HG03066 (cell line): ENCODE measurements at regions not wholly inside any gene's neighbourhood (a gene's known extent, or its start where the extent isn't known, plus 50 kb on each side); places are given as distances from the start of the nearest gene placed in this dataset.
"Not testable (repeated sequence)": the region's sequence is repeated elsewhere in the genome, so short reads cannot be mapped to it uniquely, and the experiment has no call there.

ENCODE experiments used
- ATAC-seq: cut with Tn5 transposase; IDR thresholded peaks from one replicate; pipeline ENCODE4 v1.9.1; 2021; ENCODE audit warnings: low read depth; ENCODE audit not compliant: unreplicated experiment

DNA sequence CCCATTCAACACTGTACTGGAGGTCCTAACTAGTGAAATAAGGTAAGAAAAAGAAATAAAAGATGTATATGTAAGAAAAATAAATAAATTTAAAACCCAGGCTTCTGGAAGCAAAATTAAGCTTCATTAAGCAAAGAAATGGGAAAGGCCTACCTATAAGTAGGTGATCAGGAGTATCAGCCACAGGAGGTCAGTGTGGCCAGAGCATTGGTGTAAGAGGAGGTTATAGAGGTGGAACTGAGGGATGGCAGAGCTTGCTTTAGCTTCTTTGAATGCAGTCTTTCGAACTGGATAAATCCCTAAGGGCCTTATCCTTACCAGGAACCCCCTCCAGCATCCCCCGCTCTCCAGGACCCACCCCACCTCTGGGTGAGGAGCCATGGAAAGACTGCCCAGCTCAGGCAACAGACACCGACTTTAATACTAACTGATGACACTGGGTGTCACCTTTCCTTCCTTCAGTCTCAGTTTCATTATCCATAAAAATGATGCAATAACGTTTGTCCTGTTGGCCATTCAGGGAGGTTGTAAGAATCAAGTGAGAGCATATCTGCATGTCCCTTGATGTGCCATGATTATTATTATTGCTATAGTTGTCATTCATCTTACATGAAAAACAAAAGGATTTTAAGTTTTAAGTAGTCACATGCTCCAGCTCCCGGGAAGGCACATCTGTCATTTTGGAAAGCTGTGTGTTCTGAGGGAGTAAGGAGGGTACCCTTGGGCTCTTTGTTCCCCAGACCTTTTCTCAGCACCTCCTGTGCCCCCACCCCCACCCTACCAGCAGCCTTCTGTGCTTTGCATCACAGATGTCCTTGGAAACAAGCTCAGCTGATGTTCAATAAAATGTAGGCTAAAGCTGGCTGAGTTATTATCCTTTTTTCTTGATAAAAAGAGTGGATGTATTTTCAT lies 50.8 kb upstream of the CTNNA1 start:
- no peak for ATAC-seq

DNA sequence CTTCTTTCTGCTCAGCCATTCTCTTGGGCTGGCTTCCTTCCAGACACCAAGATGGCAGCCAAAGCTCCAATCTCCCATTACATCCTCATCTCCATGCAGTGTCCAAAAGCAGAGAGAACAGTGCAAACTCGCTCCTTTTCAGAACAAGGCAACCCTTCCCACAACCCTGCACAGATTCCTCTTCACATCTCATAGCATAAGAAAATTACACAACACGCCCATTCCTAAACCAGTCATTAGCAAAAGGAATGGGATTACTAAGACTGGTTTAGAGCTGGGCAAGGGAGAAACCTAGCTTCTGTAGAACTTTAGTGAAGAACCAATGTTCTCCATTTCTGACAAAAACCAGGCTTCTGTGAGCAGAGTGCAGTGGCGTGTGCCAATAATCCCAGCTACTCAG lies 51.5 kb upstream of the CTNNA1 start:
- ATAC-seq: no peak

DNA sequence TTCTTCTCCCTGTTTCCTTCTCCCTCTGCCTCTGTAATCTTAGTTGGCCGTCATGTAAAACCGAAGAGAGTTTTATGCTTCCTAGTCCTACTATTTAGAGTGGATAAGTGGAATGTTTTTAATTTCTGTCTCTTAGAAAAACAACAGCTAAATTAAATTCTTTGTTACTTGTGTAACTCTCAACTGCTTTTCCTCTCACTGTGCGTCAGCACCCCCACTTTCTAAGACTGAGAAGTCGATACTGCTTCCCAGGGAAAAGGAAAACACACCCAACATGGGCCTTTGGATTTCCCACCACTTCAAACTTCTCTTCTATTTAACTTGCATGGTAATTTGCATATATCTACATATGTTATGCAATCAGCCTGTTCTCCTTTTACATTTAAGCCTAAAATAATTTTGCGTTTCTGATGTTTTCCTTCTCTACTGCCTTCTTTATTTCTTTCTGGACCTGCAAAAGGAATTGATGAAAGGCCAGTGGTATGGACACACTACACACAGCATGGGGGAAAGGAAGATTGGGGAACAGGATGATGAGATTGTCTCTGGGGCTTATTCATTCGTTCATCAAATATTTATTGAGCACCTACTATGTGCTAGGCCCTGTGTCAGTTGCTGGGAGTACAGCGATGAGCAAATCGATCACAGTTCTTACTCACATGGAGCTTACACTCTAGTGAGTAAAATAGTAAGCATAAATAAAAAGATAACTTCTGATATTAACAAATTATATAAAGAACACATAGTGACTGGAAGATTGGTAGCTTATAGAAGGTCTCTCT lies 52.5 kb upstream of the CTNNA1 start:
- ATAC-seq: no peak

DNA sequence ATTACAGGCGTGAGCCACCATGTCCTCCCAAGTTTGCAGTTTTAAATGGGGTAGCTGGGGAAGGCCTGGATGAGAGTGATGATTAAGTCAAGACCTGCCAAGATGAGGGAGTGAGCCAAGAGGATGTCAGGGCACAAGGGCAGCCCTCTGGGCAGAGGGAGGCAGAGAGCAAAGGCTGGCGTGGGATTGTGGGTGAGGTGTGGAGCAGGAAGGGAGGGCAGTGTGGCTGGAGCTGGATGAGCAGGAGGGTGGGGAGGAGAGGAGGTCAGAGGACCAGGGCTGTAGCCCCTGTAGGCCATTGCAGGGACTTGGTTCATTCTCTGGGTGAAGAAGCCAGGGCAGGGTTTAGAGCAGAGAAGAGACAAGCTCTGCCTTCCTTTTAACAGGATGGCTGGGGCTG lies 53.7 kb upstream of the CTNNA1 start:
- no peak for ATAC-seq

DNA sequence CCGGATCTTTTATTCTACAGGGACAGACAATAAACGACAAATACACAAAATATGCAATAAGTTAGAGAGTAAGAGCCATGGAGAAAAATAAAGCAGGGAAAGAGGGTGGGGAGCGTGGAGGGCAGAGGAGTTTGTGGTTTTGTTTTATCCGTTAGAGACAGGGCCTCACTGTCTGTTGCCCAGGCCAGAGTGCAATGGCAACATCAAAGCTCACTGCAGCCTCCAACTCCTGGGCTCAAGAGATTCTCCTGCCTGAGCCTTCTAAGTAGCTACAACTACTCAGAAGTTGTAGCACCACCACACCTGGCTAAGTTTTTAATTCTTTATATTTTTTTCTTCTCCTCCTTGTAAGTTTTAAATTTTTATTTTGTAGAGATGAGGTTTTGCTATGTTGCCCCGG lies 54.5 kb upstream of the CTNNA1 start:
- no peak for ATAC-seq

DNA sequence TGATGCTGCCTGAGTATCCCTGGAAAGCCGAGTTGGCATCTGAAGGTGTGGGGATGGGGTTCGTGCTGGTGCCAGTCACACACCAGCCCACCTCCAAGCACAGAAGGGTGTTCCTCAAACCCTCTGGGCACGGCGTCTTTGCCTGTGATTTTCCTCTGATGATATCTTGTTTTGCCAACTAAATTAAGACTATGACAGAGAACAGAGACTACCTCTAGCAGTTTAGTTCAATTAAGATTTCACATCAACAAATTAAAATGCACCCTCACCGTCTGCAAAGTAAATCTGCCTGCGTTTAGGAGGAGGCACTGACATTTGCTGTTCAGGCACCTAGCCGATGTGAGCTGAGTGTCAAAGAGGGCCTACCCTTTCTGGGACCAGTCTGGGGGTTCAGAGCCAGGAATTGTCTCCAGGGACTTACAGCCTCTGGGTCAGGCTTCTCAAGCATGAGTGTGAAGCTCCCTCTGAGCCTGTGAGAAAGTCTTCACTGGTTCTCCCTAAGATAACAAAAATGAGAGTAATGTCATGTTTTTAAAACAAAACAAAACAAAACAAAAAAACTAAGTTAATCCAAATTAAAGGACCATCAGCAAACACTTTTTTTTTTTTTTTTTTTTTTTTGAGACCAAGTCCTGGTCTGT lies 55.4 kb upstream of the CTNNA1 start:
- no peak for ATAC-seq

DNA sequence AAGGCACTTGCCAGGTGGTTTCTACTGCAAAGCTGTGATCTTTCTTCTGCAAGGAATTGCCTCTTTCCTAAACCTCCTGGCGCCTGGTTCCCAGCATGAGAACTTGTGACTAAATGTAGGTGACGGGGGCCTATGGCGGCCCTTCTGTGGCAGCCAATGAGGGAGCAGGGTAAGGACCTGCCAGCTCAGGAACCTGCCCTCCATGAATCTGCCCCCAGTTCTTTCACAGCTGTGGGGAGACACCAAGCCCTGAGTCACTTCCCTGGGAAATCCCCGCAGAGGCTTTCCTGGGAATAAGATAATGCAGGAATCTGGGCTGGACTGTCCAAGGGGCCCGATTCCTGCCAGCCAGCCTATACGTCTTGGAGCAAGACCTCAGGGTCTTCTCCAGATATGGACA lies 56.7 kb upstream of the CTNNA1 start:
- ATAC-seq: no peak

DNA sequence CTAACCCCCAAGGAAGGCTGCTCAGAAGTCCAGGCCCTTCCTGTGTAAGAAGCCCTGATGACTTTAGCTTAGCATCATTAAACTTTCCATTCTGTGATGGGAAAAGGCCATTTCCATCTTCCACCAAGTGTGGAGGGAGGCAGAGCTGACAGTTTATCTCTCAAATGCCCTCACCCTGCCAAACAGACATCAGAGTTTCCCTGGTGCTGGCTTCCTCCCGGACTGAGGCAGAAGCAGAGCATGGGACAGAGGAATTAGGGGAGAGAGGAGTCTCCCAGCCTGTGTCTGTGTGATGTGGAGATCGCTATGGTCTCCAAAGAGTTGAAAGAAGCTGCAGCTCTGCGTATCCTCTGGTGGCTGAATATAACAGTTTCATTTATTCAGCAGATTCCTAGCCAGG lies 57.4 kb upstream of the CTNNA1 start:
- no peak for ATAC-seq

DNA sequence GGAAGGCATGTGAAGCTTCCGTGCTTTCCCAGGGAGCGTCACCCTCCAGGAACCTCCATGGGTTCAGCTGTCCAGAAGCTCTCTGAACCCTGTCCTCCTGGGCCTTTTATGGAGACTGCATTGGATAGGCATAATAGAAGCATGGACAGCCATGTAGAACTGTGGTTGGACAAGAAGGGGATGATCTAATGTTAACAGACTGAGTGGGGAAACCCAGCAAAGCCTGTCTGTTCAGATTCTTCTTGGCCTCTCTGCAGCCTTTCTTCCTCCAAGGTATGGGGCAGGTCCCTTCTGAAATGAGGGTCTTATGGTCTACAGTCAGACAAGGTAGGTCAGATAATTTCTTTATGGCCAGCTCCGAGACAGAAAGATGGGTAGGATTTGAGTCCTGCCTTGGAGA lies 59.1 kb upstream of the CTNNA1 start:
- ATAC-seq: no peak

DNA sequence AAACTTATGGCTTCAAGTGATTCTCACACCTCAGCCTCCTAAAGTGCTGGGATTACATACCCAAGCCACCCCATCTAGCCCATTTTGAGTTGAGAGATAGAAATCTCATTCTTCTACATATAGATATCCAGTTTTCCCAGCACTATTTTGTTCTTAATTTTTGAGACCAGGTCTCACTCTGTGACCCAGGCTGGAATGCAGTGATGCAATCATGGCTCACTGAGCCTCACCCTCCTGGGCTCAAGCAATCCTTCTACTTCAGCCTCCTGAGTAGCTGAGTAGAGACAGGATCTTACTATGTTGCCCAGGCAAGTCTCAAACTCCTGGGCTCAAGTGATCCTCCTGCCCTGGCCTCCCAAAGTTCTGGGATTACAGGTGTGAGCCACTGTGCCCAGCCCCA lies 60.9 kb upstream of the CTNNA1 start:
- ATAC-seq: no peak

DNA sequence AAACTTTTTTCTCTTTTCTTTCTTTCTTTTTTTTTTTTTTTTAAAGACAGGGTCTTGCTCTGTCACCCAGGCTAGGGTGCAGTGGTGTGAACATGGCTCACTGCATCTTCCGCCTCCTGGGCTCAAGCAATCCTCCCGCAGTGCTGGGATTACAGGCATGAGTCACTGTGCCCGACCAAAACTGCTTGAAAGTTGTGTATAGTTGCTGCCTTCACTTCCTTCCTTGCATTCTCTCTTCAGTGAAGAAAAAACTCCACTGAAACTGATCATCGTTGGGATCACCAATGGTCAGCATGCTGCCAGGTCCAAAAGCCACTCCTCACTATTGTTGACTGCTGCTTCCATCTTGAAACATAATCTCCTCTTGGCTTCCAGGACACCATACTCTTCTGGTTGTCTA lies 66.6 kb upstream of the CTNNA1 start:
- ATAC-seq: no peak

DNA sequence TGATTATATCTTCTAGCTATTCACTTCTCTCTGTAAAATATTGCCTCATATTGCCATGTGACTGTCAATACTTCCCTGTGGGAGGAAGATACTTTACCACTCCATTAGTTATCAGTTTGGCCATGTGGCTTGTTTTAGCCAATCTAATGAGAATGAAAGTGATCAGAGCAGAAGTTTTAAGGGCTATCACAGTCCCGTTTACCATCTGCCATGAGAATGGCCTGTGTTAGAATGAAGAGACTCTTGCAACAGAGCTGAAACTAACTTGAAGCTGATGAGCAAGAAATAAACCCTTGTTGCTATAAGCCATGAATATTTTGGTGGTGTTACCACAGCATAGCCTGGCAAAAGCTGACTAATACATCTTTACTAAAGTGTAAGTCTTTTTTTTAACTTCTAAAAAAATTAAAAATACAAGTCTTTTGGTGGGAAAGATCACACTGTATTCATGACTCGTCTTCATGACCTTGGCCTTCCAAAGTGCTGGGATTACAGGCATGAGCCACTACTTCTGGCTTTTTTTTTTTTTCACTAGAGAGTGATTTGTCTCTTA lies 68.0 kb upstream of the CTNNA1 start:
- ATAC-seq: no peak

DNA sequence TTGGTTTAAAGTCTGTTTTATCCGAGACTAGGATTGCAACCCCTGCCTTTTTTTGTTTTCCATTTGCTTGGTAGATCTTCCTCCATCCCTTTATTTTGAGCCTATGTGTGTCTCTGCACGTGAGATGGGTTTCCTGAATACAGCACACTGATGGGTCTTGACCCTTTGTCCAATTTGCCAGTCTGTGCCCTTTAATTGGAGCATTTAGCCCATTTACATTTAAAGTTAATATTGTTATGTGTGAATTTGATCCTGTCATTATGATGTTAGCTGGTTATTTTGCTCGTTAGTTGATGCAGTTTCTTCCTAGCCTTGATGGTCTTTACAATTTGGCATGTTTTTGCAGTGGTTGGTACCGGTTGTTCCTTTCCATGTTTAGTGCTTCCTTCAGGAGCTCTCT lies 70.8 kb upstream of the CTNNA1 start:
- not testable (repeated sequence) for ATAC-seq

DNA sequence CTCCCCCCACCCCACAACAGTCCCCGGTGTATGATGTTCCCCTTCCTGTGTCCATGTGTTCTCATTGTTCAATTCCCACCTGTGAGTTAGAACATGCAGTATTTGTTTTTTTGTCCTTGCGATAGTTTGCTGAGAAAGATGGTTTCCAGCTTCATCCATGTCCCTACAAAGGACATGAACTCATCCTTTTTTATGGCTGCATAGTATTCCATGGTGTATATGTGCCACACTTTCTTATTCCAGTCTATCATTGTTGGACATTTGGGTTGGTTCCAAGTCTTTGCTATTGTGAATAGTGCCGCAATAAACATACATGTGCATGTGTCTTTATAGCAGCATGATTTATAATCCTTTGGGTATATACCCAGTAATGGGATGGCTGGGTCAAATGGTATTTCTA lies 74.4 kb upstream of the CTNNA1 start:
- ATAC-seq: not testable (repeated sequence)

DNA sequence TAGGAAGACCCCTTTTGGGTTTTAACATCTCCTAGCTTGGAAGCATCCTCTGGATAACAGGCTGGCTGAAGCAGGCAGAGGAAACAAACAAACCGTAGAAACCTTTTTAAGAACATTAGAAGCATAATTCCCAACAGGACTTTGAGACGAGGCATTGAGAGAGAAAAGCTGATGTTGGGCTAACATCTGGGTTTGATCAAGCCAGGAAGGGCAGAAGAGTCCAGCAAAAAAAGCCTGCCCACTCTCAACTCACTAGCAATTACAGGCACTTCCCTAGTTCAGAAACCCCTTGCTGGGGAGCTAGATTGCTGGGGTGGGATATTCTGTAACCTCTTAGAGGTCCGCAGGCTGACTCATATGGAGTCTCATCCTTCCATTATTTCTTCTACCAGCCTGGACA lies 75.4 kb upstream of the CTNNA1 start:
- ATAC-seq: no peak

DNA sequence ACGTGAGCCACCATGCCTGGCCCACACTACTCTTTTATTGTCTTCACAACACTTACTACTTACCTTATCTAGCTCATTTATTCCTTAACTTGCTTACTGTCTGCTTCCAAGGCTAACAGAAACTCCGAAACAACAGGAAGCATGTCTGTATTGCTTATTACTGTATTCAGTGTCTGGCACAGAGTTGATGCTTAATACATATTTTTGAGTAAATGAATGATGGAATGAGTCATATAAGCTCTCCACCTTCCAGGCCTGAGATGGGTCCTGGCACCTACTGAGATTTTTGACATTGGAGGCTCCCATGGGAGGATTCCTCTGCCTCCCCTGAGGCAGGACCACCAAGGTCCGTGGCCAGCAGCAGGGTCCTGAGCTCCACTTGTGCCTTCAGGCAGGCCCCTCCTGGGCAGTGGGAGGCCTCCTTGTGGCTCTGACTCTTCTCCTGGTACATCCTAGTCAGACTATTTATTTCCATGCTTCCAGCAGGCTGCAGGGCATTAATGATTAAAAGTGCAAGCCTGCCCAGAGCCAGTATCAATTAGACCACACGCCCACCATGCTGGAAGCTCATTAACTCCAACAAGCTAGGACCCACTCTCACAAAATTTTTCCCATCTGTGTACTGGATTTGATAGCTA lies 76.5 kb upstream of the CTNNA1 start:
- ATAC-seq: no peak

DNA sequence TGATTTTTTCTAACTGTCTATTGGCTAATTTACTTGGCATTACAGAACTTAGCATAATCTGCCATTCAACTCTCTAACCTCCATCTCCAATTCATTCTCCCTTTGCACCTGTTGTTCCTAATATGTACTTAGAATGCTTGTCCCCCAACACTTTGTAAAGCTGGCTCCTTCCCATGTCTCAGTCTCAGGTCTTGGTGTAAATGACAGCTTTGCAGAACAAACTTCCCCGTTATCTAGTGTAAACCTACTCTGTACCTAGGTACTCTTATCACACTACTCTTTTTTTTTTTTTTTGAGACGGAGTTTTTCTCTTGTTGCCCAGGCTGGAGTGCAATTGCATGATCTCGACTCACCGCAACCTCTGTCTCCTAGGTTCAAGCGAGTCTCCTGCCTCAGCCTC lies 77.2 kb upstream of the CTNNA1 start:
- ATAC-seq: no peak

DNA sequence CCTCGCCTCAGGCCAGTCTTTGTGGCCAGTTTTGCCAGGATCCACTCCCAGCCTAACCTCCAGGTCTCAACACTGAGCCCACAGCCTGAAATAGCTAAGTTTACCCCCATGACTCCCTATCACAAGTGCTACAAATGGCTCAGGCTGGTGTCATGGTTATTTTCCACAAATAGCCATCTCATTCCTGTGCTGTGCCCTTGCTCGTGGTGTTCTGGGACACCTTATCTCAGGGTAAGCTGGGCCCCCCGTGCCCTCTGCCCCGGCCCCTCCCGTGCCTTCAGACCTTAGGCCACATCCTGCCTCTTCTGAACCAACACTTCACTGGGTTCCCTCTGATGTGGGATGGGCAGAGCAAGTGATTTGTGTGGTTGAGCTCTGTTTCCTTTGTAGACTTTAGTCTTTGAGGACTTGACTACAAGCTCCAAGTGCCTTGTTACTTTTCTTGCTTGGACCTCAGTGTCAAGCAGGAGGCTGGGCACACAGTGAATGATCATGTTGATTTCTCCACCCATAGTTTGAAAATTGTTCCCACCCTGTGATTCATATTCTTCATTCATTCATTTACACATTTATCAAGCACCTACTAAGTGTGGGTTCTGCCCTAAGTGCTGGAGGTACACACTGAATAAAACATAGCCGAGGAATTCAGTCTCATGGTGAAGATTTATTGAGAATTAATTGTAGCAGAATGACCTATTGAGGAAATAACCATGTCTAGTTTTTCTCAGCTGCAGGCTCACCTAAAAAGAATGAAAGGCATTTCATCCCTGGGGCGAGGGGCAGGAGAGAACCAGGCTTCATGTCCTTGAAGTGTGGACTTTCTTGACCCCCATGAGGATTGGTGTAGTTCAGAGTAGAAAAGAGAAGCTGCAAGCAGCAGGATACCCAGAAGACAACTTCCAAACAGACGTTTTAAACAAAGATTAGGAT lies 84.5 kb upstream of the CTNNA1 start:
- no peak for ATAC-seq

DNA sequence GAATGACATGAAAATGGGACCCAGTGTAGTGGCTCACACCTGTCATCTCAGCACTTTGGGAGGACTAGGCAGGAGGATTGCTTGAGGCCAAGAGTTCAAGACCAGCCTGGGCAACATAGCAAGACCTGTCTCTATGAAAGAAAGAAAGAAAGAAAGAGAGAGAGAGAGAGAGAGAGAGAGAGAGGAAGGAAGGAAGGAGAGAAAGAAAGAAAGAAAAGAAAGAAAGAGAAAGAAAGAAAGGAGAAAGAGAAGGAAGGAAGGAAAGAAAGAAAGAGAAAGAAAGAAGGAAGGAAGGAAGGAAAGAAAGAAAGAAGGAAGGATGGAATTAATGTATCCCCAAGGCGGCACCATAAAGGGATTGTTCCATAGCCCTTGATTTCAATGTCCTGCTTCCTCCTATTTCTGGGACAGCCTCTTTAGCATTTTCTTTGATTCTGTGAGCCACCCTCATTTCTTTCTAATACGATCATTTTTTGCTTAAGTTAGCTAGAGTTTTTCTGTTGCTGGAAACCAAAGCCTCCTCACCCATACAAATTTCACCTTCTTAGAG lies 85.4 kb upstream of the CTNNA1 start:
- ATAC-seq: not testable (repeated sequence)
